ENCODE measurements at regions not wholly inside any gene's neighbourhood (a gene's known extent, or its start where the extent isn't known, plus 50 kb on each side); places are given as distances from the start of the nearest gene placed in this dataset.

DNA sequence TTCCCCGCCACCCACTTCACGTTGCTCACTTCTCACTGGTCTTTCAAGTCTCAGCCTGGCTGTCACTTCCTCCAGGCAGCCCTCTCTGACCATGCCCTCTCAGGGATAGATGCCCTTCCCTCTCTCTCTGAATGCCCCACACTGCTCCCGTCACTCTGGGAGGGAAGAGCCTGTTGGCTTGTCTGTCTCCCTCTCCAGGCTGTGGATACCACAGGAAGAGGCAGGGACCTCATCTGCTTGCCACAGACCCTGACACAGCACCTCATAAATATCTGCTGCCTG, 93.1 kb downstream of the OAT start:
- DNase-seq (ENCODE audit: low read depth, low spot score): no peak
- TF ChIP-seq, protein P1, sequence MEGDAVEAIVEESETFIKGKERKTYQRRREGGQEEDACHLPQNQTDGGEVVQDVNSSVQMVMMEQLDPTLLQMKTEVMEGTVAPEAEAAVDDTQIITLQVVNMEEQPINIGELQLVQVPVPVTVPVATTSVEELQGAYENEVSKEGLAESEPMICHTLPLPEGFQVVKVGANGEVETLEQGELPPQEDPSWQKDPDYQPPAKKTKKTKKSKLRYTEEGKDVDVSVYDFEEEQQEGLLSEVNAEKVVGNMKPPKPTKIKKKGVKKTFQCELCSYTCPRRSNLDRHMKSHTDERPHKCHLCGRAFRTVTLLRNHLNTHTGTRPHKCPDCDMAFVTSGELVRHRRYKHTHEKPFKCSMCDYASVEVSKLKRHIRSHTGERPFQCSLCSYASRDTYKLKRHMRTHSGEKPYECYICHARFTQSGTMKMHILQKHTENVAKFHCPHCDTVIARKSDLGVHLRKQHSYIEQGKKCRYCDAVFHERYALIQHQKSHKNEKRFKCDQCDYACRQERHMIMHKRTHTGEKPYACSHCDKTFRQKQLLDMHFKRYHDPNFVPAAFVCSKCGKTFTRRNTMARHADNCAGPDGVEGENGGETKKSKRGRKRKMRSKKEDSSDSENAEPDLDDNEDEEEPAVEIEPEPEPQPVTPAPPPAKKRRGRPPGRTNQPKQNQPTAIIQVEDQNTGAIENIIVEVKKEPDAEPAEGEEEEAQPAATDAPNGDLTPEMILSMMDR (IDR thresholded peaks at IDR 0.05; ENCODE audit: low read depth, low read length): no peak
- H3K4me3 ChIP-seq (ENCODE audit: low read depth, low read length): no peak overlapping the region
- in situ Hi-C loops (cut with HindIII; ENCODE audit: low sequenced_read_pairs): no loop called here

DNA sequence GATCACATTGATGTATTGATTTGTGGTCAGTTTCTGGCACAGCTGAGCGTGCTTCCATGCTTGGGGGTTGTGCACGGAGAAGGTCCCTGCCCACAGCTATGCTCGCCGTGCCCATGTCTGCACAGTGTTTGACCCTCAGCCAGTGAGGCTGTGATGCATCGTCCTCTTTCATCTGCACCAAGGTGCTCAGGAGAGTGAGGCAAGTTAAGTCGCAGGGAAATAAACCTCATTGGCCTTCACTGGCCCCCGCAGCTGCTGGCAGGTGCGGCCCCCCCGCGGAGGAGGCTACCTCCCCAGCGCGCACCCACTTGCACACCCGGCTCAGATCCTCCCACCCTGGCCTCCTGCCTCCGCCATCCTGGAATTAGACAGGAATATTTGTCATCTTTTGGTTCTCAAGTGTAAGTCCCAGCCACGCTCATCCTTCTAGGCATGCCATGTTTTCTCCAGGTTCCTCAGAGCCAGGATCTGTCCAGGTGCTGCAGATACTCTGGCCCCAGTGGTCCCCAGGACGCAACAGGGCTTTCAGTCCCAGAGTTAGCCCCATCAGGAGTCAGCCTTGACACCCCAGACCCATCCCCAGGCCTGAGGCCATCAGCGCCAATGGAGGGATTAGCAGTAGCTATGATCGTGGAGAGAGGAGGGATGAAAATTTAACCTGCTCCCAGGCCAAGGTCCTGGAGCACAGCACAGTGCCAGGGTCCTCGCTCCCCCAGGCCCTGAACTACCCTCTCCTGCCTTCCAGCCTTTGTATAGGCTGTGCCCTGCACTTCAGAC, 93.7 kb downstream of the OAT start:
- TF ChIP-seq, protein P1 (IDR thresholded peaks at IDR 0.05; ENCODE audit: low read depth, low read length): no peak
- no peak overlapping the region for H3K4me3 ChIP-seq (ENCODE audit: low read depth, low read length)
- DNase-seq (ENCODE audit: low read depth, low spot score): no peak
- in situ Hi-C loops (cut with HindIII; ENCODE audit: low sequenced_read_pairs): no loop called here

DNA sequence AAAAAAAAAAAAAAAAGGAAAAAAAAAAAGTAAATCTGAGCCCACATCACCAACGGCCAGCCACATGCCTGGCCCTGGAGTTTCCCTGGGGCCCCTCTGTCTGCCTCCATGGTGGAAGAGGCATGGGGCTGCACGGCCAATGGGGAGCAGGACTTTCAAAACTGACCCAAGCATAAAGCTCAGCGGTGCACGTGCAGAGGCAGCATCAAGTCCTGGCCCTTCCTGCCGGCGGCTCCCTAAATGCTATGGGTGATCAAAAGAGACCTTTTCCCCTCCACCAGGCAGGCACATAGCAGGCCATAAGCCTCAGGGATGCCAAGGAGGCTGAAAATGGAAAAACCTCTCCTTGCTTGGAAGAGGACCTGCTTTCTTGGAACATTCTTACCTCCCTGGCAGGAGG, 94.3 kb downstream of the OAT start:
- no peak overlapping the region for H3K4me3 ChIP-seq (ENCODE audit: low read depth, low read length)
- no peak for DNase-seq (ENCODE audit: low read depth, low spot score)
- TF ChIP-seq, protein P1 (IDR thresholded peaks at IDR 0.05; ENCODE audit: low read depth, low read length): no peak
- in situ Hi-C loops (cut with HindIII; ENCODE audit: low sequenced_read_pairs): no loop called here

DNA sequence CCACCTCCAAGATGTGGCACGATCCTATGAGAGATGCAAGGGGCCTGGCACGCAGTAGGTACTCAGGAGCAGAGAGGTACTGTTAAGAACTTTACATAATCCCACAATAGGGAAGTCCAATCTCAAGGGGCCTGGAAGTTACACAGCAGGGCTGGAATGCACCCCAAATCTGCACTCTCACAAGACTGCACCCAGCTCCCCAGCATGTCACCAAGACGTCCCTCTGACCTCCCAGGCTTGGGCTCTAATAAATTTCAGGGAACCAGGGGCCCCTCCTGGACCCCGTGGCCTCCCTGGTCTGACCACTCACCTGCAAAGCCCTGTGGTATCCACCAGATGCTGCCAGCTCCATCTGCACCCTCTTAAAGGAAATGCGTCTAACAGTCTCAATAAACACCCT, 94.9 kb downstream of the OAT start:
- in situ Hi-C loops (cut with HindIII; ENCODE audit: low sequenced_read_pairs): no loop called here
- no peak for DNase-seq (ENCODE audit: low read depth, low spot score)
- no peak overlapping the region for H3K4me3 ChIP-seq (ENCODE audit: low read depth, low read length)
- TF ChIP-seq, protein P1 (IDR thresholded peaks at IDR 0.05; ENCODE audit: low read depth, low read length): no peak

DNA sequence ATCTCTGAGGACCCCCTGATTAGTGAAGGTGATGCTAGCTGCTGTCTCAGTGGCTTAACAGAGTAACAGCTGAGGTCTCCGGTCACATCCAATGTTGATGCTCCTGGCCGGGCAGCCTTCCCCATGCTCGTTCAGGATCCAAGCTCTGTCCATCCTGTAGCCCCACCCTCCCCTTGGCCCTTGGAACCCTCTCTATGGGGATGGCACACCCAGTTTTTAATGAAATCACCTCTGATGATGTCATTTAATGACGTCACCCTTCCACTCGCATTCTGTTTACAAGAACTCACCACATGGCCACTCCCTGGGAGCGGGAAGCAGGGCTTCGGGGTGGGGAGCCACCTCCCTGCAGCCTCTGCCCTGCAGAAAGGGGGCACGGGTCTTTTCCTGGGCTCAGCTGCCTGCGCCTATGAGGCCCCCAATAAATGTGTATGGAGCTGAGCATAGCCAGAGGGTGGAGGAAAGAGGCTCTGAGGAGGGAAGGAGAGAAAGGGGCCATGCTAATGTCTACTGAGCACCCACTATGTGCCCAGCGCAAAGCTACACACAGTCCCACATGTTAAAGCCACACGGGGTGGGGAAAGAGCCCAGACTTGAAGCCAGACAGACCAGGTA, 95.5 kb downstream of the OAT start:
- TF ChIP-seq, protein P1 (IDR thresholded peaks at IDR 0.05; ENCODE audit: low read depth, low read length): no peak
- no peak overlapping the region for H3K4me3 ChIP-seq (ENCODE audit: low read depth, low read length)
- peak; percentile 2 for DNase-seq (ENCODE audit: low read depth, low spot score)
- in situ Hi-C loops (cut with HindIII; ENCODE audit: low sequenced_read_pairs): no loop called here

DNA sequence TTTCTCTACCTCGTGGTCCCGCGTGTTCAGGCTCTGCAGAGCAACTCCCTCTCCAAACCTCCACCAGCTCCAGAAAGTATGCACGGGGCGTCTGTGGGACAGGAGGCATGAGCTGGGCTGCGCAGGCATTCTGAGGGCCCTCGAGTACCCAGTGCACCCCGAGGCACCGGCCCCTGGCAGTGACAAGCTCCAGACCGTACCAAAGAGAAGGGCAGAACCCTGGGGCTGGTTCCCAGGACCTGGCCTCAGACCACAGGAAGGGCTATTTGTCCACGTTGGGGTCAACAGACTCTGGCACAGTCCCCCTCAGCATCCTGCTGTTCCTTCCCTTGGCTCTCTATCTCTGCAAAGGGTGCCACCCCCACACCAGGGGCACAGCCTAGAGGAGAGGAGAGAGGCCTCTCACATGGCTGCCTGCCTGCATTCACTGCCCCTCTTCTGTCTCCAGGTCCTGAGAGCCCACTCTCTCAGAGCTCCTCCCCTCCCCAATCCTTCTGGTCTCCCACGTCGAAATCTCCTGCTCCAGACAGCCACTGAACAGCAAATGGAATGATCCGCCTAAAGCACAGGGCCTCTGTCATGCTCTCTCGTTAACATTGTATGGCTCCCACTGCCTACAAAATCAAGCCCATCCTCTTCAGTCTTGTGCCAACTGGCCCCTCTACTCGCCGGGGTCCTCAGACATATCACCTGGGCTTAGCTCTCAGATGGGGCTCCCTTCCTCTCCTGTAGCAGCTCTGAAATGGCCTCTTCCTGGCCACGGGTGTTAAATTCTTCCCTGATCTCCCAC, 96.3 kb downstream of the OAT start:
- DNase-seq (ENCODE audit: low read depth, low spot score): no peak
- TF ChIP-seq, protein P1 (IDR thresholded peaks at IDR 0.05; ENCODE audit: low read depth, low read length): no peak
- H3K4me3 ChIP-seq (ENCODE audit: low read depth, low read length): no peak overlapping the region
- in situ Hi-C loops (cut with HindIII; ENCODE audit: low sequenced_read_pairs): no loop called here

All from astrocyte of the spinal cord (primary cell).